Colonic mucosa (tissue), 4 donors: ENCODE measurements at regions not wholly inside any gene's neighbourhood (a gene's known extent, or its start where the extent isn't known, plus 50 kb on each side); places are given as distances from the start of the nearest gene placed in this dataset.

ENCODE experiments used
- DNase-seq: peaks from one replicate; pipeline ENCODE4 v3.0.0-alpha.2; 2020
- H3K27ac ChIP-seq: fragments of 200-600 bp; one replicate; pipeline ENCODE4 v1.8.0; 2021
- H3K27me3 ChIP-seq: fragments of 200-600 bp; one replicate; pipeline ENCODE4 v1.8.0; 2021
- H3K36me3 ChIP-seq: fragments of 200-600 bp; one replicate; pipeline ENCODE4 v1.8.0; 2021
- H3K4me1 ChIP-seq: fragments of 200-600 bp; one replicate; pipeline ENCODE4 v1.8.0; 2021; ENCODE audit warnings: mild to moderate bottlenecking
- H3K4me3 ChIP-seq: fragments of 200-600 bp; one replicate; pipeline ENCODE4 v1.8.0; 2021
- H3K9ac ChIP-seq, 2 donors: one replicate each; pipeline ENCODE4 v1.7.0; 2013; ENCODE audit warnings: control low read depth in 2 of 2, low read depth in 2 of 2, low read length in 2 of 2
- H3K9me3 ChIP-seq: fragments of 200-600 bp; one replicate; pipeline ENCODE4 v1.8.0; 2021
- intact Hi-C: fragments of 100-400 bp; cut with DNase I; formaldehyde crosslinking; loops from one replicate; pipeline ENCODE4 v1.14.1; 2022
- TF ChIP-seq, protein P1 (sequence below): fragments of 200-600 bp; IDR thresholded peaks from one replicate; pipeline ENCODE4 v1.8.0; 2022; ENCODE audit warnings: antibody characterized with exemption, mild to moderate bottlenecking
- donor health status: healthy.
- donor health status: DM: no; HTN: no; CAD: no.
- donor health status: DM: no; HTN: no; CAD: no.

DNA sequence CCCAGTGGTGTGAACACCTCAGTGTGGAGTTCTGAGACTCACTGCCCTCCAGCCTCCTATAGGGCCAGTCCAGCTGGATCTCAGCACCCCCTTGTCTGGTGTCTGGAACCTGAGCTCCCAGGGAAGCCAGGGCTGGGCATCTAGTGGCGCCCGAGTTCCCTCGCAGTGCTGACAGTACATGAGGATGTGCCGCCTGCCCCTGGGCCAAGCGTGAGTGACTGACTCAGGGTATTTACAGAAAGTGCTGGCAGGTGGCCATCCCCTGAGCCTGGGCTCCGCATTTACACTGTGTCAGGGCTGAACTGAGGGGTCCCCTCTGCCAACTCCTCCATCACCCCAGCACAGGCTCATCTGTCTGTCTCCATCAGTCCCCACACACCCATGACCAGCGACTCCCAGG, 185.3 kb downstream of the BRD1 start:
- no peak overlapping the region for H3K27ac ChIP-seq
- H3K9me3 ChIP-seq, result no peaks in the 10 kb centered on the region
- no peak for DNase-seq
- no peak overlapping the region for H3K9ac ChIP-seq
- no peaks in the 10 kb centered on the region for H3K4me1 ChIP-seq
- H3K36me3 ChIP-seq, result no peaks in the 10 kb centered on the region
- TF ChIP-seq, protein P1, sequence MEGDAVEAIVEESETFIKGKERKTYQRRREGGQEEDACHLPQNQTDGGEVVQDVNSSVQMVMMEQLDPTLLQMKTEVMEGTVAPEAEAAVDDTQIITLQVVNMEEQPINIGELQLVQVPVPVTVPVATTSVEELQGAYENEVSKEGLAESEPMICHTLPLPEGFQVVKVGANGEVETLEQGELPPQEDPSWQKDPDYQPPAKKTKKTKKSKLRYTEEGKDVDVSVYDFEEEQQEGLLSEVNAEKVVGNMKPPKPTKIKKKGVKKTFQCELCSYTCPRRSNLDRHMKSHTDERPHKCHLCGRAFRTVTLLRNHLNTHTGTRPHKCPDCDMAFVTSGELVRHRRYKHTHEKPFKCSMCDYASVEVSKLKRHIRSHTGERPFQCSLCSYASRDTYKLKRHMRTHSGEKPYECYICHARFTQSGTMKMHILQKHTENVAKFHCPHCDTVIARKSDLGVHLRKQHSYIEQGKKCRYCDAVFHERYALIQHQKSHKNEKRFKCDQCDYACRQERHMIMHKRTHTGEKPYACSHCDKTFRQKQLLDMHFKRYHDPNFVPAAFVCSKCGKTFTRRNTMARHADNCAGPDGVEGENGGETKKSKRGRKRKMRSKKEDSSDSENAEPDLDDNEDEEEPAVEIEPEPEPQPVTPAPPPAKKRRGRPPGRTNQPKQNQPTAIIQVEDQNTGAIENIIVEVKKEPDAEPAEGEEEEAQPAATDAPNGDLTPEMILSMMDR, result no peak
- intact Hi-C loops, result no loop called here
- no peak overlapping the region for H3K4me3 ChIP-seq
- no peaks in the 10 kb centered on the region for H3K27me3 ChIP-seq

DNA sequence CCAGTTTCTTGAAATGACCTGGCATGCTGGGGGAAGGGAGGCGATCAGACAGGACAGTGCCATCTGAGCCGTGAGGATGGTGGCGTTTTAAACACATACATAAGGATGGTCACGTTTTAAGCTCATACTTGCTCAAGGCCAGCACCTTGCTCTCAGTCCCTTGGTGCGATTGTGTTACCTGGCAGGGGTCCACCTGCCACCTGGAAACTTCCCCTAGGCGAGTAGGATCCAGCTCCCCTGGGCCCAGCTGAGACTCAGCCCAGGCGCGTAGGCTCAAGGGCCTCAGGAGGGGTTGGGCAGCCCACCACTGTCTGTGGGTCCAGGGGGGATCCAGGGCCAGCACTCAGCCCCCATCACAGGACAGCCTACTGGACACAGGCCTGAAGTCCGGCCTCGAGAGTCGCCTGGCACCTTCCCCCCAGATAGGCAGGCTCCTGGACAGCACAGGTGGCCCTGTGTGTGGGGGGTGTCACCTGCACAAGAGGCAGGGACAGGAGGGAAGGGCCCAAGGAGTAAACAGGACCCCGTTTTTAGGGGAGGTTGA, 185.8 kb downstream of the BRD1 start:
- Histone ChIP-seq H3K27me3 (no peaks in the 10 kb centered on the region), H3K27ac (no peak overlapping the region), H3K4me3 (no peak overlapping the region), H3K9me3 (no peaks in the 10 kb centered on the region), H3K4me1 (no peaks in the 10 kb centered on the region), H3K36me3 (no peaks in the 10 kb centered on the region), H3K9ac (no peak overlapping the region)
- TF ChIP-seq, protein P1, result no peak
- DNase-seq, result no peak
- intact Hi-C loops, result no loop called here

DNA sequence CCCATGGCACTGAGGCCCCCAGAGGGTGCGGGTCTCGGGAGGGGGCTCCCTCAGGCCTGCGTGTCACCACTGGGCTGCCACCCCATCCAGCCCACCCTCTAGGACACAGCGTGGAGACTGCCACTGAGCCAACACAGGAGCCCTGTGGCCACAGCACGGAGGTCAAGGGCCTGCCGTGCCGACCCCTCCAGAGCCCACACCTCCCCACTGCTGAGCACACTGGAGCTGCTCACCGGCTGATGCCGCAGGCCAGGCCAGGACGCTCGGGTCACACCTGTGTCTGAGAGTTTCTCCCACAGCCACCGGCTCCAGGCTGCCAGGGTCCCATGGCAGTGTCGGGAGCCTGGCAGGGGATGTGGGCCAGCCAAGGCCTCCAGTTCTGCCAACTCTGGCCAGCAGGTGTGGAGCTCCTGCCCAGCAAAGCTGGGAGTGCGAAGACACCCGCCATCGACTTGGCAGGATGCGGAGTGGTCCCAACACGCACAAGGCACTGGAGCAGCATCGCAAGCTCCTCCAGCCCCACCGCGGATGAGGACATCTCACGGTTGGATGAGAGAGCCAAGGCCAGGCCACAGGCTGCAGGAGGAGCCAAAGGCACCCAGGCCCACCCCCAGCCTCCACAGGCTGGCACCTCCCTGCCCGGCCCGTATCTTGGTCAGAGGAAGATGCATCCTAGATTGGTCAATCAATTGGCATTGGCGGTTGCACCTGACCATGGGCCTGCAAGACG, 187.1 kb downstream of the BRD1 start:
- no peaks in the 10 kb centered on the region for H3K9me3 ChIP-seq
- intact Hi-C loops, result no loop called here
- H3K4me3 ChIP-seq, result no peak overlapping the region
- H3K4me1 ChIP-seq, result no peaks in the 10 kb centered on the region
- no peak overlapping the region for H3K27ac ChIP-seq
- no peak for DNase-seq
- H3K27me3 ChIP-seq, result no peaks in the 10 kb centered on the region
- no peak overlapping the region for H3K9ac ChIP-seq
- no peaks in the 10 kb centered on the region for H3K36me3 ChIP-seq
- TF ChIP-seq, protein P1, result no peak

DNA sequence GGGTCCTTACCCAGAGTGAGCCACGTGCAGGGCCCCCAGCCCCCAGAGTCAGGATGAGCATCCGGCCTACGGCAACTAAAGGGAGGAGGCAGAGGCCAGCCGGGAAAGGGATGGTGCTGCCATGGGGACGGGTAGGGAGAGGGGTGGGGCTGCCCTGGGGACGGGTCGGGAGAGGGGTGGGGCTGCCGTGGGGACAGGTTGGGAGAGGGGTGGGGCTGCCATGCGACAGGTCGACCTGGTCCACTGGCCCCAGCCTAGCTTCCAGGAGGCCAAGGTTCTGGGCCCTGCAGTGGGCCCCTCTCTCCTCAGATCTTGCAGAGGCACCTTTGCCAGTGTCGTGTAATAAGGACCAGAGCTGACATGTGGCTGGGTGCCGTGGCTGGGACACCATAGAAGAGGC, 187.7 kb downstream of the BRD1 start:
- H3K4me3 ChIP-seq, result no peak overlapping the region
- no peak for DNase-seq
- H3K9ac ChIP-seq, result no peak overlapping the region
- H3K27ac ChIP-seq, result no peak overlapping the region
- H3K9me3 ChIP-seq, result no peaks in the 10 kb centered on the region
- TF ChIP-seq, protein P1, result no peak
- intact Hi-C loops, result no loop called here
- H3K36me3 ChIP-seq, result no peaks in the 10 kb centered on the region
- H3K27me3 ChIP-seq, result no peaks in the 10 kb centered on the region
- H3K4me1 ChIP-seq, result no peaks in the 10 kb centered on the region

DNA sequence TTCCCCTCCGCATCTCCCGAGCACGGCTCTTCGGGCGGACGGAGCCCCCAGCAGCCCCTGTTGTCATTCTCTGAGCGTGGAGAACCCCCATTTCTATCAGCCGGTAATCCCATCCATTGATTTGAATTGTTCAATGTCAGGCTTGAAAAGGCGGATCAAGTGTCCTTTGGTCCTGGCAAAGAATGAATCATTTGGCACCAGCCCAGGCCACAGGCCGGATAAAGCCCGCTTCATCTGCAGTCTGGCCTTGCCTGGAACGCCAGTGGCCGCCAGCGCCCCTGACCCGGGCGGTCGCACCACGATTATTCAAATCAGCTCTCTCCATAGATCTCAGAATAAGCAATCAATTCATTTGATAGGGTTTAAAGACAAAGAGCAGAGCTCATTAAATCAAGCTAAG, 188.9 kb downstream of the BRD1 start:
- no peaks in the 10 kb centered on the region for H3K9me3 ChIP-seq
- no peak overlapping the region for H3K4me3 ChIP-seq
- H3K27ac ChIP-seq, result no peak overlapping the region
- H3K36me3 ChIP-seq, result no peaks in the 10 kb centered on the region
- H3K27me3 ChIP-seq, result no peaks in the 10 kb centered on the region
- TF ChIP-seq, protein P1, result no peak
- DNase-seq, result no peak
- intact Hi-C loops, result no loop called here
- H3K9ac ChIP-seq, result no peak overlapping the region
- H3K4me1 ChIP-seq, result no peaks in the 10 kb centered on the region
